Cardiac fibroblast (primary cell): ENCODE measurements at regions not wholly inside any gene's neighbourhood (a gene's known extent, or its start where the extent isn't known, plus 50 kb on each side); places are given as distances from the start of the nearest gene placed in this dataset.

Experiments
- DNase-seq, 2 donors: peaks; one replicate each; pipeline versions ENCODE4 v3.0.0 to v3.0.0-alpha.2; 2010; ENCODE audit warnings: low read depth in 2 of 2
- H3K4me3 ChIP-seq, 2 donors: replicated peaks in 1 of 2; 1 replicate in 1 of 2; 2 replicates in 1 of 2; pipeline ENCODE4 v1.5.1; 2011; ENCODE audit warnings: low read depth in 2 of 2, low read length in 2 of 2, mild to moderate bottlenecking in 2 of 2, moderate library complexity in 1 of 2
- TF ChIP-seq, protein P1 (sequence below): IDR thresholded peaks from one replicate; pipeline ENCODE4 v1.5.1; 2011; ENCODE audit warnings: low read depth, mild to moderate bottlenecking, low read length, inconsistent platforms

DNA sequence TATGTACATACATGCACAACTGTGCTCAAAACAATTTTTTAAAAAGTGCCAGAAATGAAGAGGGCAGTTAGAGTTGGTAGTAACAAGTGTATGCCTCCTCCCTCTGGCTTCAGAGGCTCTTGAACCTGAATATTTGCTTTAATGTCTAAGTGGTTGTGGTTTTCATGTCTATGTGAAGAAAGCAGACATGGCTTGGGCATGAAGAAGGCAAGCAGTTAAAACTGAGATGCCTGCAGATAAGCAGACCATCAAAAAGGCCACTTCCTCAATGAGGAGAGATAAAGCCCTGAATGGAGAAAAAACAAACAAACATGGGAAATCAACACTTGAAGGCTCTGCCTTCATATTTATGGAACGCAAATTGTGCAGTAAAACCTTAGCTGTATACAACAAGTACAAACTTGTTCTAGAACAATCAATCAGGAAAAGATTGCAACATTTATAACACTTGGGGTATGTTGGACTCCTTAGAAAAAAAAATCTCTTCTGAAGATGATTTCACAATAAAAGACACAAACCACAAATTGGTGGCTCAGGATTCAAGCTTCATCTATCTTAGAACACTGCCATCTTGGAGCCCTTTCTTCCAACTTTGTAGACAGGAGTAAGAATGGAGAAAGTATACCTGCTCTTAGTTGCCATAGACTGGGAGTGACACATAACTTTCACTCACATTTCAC, 52.7 kb upstream of the PLA2G4A start:
- H3K4me3 ChIP-seq, result no peak overlapping the region
- TF ChIP-seq, protein P1, sequence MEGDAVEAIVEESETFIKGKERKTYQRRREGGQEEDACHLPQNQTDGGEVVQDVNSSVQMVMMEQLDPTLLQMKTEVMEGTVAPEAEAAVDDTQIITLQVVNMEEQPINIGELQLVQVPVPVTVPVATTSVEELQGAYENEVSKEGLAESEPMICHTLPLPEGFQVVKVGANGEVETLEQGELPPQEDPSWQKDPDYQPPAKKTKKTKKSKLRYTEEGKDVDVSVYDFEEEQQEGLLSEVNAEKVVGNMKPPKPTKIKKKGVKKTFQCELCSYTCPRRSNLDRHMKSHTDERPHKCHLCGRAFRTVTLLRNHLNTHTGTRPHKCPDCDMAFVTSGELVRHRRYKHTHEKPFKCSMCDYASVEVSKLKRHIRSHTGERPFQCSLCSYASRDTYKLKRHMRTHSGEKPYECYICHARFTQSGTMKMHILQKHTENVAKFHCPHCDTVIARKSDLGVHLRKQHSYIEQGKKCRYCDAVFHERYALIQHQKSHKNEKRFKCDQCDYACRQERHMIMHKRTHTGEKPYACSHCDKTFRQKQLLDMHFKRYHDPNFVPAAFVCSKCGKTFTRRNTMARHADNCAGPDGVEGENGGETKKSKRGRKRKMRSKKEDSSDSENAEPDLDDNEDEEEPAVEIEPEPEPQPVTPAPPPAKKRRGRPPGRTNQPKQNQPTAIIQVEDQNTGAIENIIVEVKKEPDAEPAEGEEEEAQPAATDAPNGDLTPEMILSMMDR, result no peak
- DNase-seq, result no peak

DNA sequence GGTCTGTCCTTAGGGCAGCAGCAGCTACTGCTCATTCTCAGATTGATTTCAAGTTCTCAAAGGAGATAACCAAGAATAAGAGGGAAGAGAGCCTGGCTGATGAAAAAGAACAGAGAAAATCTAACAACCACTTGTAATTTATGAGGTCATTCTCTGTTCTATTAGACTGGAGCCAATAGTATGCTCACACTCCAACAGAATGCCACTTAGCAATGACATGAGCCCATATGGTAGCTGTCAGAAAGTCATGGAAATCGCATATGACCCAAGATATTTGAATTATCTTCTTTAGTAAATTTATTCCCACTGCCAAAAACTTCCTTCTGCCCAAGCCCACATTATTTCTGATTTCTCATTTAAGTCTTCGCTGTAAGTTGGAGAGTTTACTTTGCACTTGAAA, 53.7 kb upstream of the PLA2G4A start:
- no peak overlapping the region for H3K4me3 ChIP-seq
- TF ChIP-seq, protein P1, result no peak
- DNase-seq, result no peak

- TF ChIP-seq, protein P1, result no peak
- no peak for DNase-seq
- no peak overlapping the region for H3K4me3 ChIP-seq
Observed at GRCh38 chr1:186772228-186772627, 56.5 kb upstream of the PLA2G4A start.

GRCh38 chr1:186770421-186770820, 58.3 kb upstream of the PLA2G4A start:
- no peak overlapping the region for H3K4me3 ChIP-seq
- no peak for DNase-seq
- TF ChIP-seq, protein P1, result no peak

DNA sequence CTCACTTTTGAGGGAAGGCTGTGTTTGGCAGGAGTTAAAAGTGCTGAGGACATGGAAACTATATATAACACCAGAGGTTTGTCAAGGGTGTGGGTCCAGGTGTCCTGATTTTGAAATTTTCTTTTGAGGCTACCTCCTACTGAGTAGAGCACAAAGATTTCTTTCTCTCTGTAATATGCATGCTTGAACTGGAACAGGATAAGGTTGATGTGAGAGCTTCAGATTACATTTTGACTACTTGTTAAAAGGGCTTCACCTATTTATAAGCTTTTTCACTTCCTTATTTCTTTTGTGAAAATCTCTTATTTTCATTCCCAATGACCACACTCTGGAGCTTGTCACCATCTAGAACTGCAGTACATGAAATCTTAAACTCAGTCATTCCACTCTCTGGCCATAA, 59.8 kb upstream of the PLA2G4A start:
- no peak for DNase-seq
- no peak overlapping the region for H3K4me3 ChIP-seq
- TF ChIP-seq, protein P1, result no peak

- TF ChIP-seq, protein P1, result no peak
- H3K4me3 ChIP-seq, result no peak overlapping the region
- no peak for DNase-seq
Observed at GRCh38 chr1:186765446-186765845, 63.3 kb upstream of the PLA2G4A start.

GRCh38 chr1:186763107-186763506, 65.6 kb upstream of the PLA2G4A start:
- TF ChIP-seq, protein P1, result no peak
- no peak overlapping the region for H3K4me3 ChIP-seq
- DNase-seq, result peak; percentile 55 to 66
